Smooth muscle cell (in vitro differentiated cells): ENCODE measurements at regions not wholly inside any gene's neighbourhood (a gene's known extent, or its start where the extent isn't known, plus 50 kb on each side); places are given as distances from the start of the nearest gene placed in this dataset.

ENCODE experiments used
- DNase-seq: peaks from one replicate; lab custom pipeline; 2025; ENCODE audit not compliant: unreplicated experiment; lab: John Stamatoyannopoulos, UW
- H2AFZ ChIP-seq: fragments of 200-600 bp; sonication (generic); 2 replicates; pipeline ENCODE4 v1.6.0; 2016; ENCODE audit warnings: antibody characterized with exemption, low read depth, mild to moderate bottlenecking
- H3F3A ChIP-seq: fragments of 200-600 bp; sonication (generic); 2 replicates; pipeline ENCODE4 v1.6.0; 2017; ENCODE audit warnings: antibody characterized with exemption, low read depth
- H3K27ac ChIP-seq: fragments of 200-600 bp; sonication (generic); 2 replicates; pipeline ENCODE4 v1.5.1; 2016; ENCODE audit warnings: low read depth, mild to moderate bottlenecking
- H3K27me3 ChIP-seq: fragments of 200-600 bp; sonication (generic); 2 replicates; pipeline ENCODE4 v1.6.1; 2016; ENCODE audit warnings: low read depth, mild to moderate bottlenecking
- H3K36me3 ChIP-seq: fragments of 200-600 bp; sonication (generic); 2 replicates; pipeline ENCODE4 v1.5.1; 2016; ENCODE audit warnings: low read depth
- H3K4me1 ChIP-seq: fragments of 200-600 bp; sonication (generic); 2 replicates; pipeline ENCODE4 v1.5.1; 2016; ENCODE audit warnings: low read depth
- H3K4me2 ChIP-seq: fragments of 200-600 bp; sonication (generic); 2 replicates; pipeline ENCODE4 v1.6.0; 2016; ENCODE audit warnings: mild to moderate bottlenecking
- H3K4me3 ChIP-seq: fragments of 200-600 bp; sonication (generic); 2 replicates; pipeline ENCODE4 v1.5.1; 2016; ENCODE audit warnings: mild to moderate bottlenecking
- H3K79me2 ChIP-seq: fragments of 200-600 bp; sonication (generic); 2 replicates; pipeline ENCODE4 v1.6.0; 2016; ENCODE audit warnings: low read depth, mild to moderate bottlenecking
- H3K9ac ChIP-seq: fragments of 200-600 bp; sonication (generic); 2 replicates; pipeline ENCODE4 v1.6.0; 2016; ENCODE audit warnings: low read depth
- H3K9me3 ChIP-seq: fragments of 200-600 bp; sonication (generic); replicated peaks from 2 replicates; pipeline ENCODE4 v1.5.1; 2016; ENCODE audit warnings: low read depth
- H4K20me1 ChIP-seq: fragments of 200-600 bp; sonication (generic); 2 replicates; pipeline ENCODE4 v1.6.0; 2016; ENCODE audit warnings: low read depth
- CTCF ChIP-seq: fragments of 200-600 bp; sonication (generic); IDR thresholded peaks from 2 replicates; pipeline ENCODE4 v1.5.1; 2017; ENCODE audit warnings: borderline replicate concordance, mild to moderate bottlenecking, antibody characterized with exemption; ENCODE audit not compliant: insufficient read depth, poor library complexity, severe bottlenecking
- WGBS: methylation state at CpG from one replicate; pipeline ENCODE4 v1.1.7; 2016; ENCODE audit warnings: low lambda C conversion rate; 5-methylcytosine and 5-hydroxymethylcytosine counted together

- 43% methylated on average over 4 of the region's 4 CpGs for WGBS
- no peaks in the 10 kb centered on the region for H3K4me1 ChIP-seq
- H3K27ac ChIP-seq, result no peak overlapping the region
- H3K9me3 ChIP-seq, result no peaks in the 10 kb centered on the region
- no peak overlapping the region for H3K4me3 ChIP-seq
- TF ChIP-seq CTCF, result no peak
- no peaks in the 10 kb centered on the region for H3F3A ChIP-seq
- H3K9ac ChIP-seq, result no peak overlapping the region
- H3K79me2 ChIP-seq, result no peaks in the 10 kb centered on the region
- no peak overlapping the region for H2AFZ ChIP-seq
- no peak for DNase-seq
- H3K36me3 ChIP-seq, result no peaks in the 10 kb centered on the region
- H3K4me2 ChIP-seq, result no peak overlapping the region
- no peaks in the 10 kb centered on the region for H4K20me1 ChIP-seq
- H3K27me3 ChIP-seq, result no peaks in the 10 kb centered on the region
These were observed 113.8 kb upstream of the GABRA2 start for GRCh38 chr4:46503739-46504138.

GRCh38 chr4:46492394-46492793 lies 102.5 kb upstream of the GABRA2 start:
- 76% methylated on average over 3 of the region's 3 CpGs for WGBS
- H4K20me1 ChIP-seq, result no peaks in the 10 kb centered on the region
- no peaks in the 10 kb centered on the region for H3F3A ChIP-seq
- H3K4me3 ChIP-seq, result no peak overlapping the region
- DNase-seq, result no peak
- H3K27ac ChIP-seq, result no peak overlapping the region
- H3K9me3 ChIP-seq, result no peaks in the 10 kb centered on the region
- no peaks in the 10 kb centered on the region for H3K36me3 ChIP-seq
- no peak for TF ChIP-seq CTCF
- H3K9ac ChIP-seq, result no peak overlapping the region
- no peaks in the 10 kb centered on the region for H3K27me3 ChIP-seq
- H2AFZ ChIP-seq, result no peak overlapping the region
- H3K4me2 ChIP-seq, result no peak overlapping the region
- H3K4me1 ChIP-seq, result no peaks in the 10 kb centered on the region
- H3K79me2 ChIP-seq, result no peaks in the 10 kb centered on the region

- TF ChIP-seq CTCF, result no peak
- Histone ChIP-seq H3K79me2 (no peaks in the 10 kb centered on the region), H3K9ac (no peak overlapping the region), H3K4me2 (no peak overlapping the region), H4K20me1 (no peaks in the 10 kb centered on the region), H3K4me1 (no peaks in the 10 kb centered on the region), H3K36me3 (no peaks in the 10 kb centered on the region), H3K4me3 (no peak overlapping the region), H3F3A (no peaks in the 10 kb centered on the region), H2AFZ (no peak overlapping the region), H3K9me3 (no peaks in the 10 kb centered on the region), H3K27ac (no peak overlapping the region), H3K27me3 (no peaks in the 10 kb centered on the region)
- WGBS, result 64% methylated on average over 2 of the region's 2 CpGs
- DNase-seq, result no peak
These were observed 101.5 kb upstream of the GABRA2 start for GRCh38 chr4:46491455-46491854.

GRCh38 chr4:46484881-46485280 lies 95.0 kb upstream of the GABRA2 start:
- no peak for TF ChIP-seq CTCF
- no peaks in the 10 kb centered on the region for H3K27me3 ChIP-seq
- H3F3A ChIP-seq, result no peaks in the 10 kb centered on the region
- H3K4me1 ChIP-seq, result no peaks in the 10 kb centered on the region
- no peak overlapping the region for H3K9ac ChIP-seq
- H3K4me3 ChIP-seq, result no peak overlapping the region
- no peak for DNase-seq
- no peaks in the 10 kb centered on the region for H3K9me3 ChIP-seq
- no peaks in the 10 kb centered on the region for H3K36me3 ChIP-seq
- no peak overlapping the region for H2AFZ ChIP-seq
- H3K27ac ChIP-seq, result no peak overlapping the region
- H3K79me2 ChIP-seq, result no peaks in the 10 kb centered on the region
- no peak overlapping the region for H3K4me2 ChIP-seq
- no peaks in the 10 kb centered on the region for H4K20me1 ChIP-seq
